22Rv1 (cell line): ENCODE measurements at regions not wholly inside any gene's neighbourhood (a gene's known extent, or its start where the extent isn't known, plus 50 kb on each side); places are given as distances from the start of the nearest gene placed in this dataset.

Source experiments
- ZFX ChIP-seq: fragments of 450-650 bp; IDR thresholded peaks from 2 replicates; pipeline ENCODE4 v1.6.1; 2017; ENCODE audit warnings: antibody characterized with exemption, borderline replicate concordance
- TF ChIP-seq, protein P1 (sequence below): fragments of 450-650 bp; IDR thresholded peaks from 2 replicates; pipeline ENCODE4 v1.5.1; 2017; ENCODE audit warnings: mild to moderate bottlenecking

DNA sequence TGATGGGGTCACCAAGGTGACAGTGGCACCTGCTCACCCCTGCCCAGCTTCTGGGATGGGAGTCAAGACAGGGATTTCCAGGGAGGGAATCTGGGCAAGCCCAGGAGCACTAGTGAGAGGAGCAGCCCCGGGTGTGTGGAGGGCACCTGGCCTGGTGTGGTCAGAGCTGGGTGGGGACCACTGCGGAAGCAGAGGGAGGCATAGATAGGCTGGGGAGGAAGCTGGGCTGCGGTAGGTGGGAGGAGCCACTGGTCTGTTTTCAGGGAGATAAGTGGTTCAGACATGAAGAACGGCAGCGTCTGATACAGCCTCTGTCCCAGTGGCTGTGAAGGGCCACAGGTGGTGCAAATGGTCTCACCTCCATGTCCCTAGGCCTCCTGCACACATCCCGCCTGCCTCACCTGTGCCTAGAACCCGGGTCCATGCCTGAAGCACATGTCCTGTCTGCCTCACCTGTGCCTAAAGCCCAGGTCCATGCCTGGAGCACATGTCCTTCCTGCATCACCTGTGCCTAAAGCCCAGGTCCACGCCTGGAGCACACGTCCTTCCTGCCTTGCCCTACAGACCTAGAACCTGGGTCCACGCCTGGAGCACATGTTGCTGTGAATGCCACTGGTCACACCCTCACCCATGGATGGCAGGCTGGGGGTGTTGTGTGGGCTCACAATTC lies 325.9 kb upstream of the AJAP1 start:
- TF ChIP-seq, protein P1, sequence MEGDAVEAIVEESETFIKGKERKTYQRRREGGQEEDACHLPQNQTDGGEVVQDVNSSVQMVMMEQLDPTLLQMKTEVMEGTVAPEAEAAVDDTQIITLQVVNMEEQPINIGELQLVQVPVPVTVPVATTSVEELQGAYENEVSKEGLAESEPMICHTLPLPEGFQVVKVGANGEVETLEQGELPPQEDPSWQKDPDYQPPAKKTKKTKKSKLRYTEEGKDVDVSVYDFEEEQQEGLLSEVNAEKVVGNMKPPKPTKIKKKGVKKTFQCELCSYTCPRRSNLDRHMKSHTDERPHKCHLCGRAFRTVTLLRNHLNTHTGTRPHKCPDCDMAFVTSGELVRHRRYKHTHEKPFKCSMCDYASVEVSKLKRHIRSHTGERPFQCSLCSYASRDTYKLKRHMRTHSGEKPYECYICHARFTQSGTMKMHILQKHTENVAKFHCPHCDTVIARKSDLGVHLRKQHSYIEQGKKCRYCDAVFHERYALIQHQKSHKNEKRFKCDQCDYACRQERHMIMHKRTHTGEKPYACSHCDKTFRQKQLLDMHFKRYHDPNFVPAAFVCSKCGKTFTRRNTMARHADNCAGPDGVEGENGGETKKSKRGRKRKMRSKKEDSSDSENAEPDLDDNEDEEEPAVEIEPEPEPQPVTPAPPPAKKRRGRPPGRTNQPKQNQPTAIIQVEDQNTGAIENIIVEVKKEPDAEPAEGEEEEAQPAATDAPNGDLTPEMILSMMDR, result no peak
- TF ChIP-seq ZFX, result no peak
